Erythroblast (primary cell): ENCODE measurements at regions not wholly inside any gene's neighbourhood (a gene's known extent, or its start where the extent isn't known, plus 50 kb on each side); places are given as distances from the start of the nearest gene placed in this dataset.

ENCODE experiments used
- GATA1 ChIP-seq: IDR thresholded peaks from 2 replicates; pipeline ENCODE4 v1.6.1; 2011; ENCODE audit warnings: low read depth, mild to moderate bottlenecking, control low read depth, low read length, moderate library complexity
- POLR2A ChIP-seq: IDR thresholded peaks from 2 replicates; pipeline ENCODE4 v1.6.1; 2011; ENCODE audit warnings: mild to moderate bottlenecking, low read length

DNA sequence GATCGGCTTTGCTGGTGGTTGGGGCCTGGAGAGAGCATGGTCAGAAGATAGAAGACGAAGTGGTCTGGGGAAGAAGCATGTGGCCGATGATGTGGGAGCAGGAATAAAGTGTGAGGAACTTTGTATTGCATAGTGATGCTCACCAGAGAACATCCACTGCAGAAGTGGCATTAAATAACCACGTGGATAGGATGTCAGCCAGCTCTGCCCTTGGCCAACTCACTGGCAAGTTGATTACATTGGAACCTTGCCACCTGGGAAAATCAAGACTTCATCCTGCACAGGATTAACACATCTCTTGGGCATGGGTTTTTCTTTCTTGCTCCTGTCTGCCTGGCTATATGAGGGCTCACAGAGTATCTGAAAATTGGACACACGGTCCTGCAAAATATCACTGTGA lies 217.4 kb downstream of the DMRT2 start:
- TF ChIP-seq POLR2A (no peak), GATA1 (no peak)
